ENCODE measurements at regions not wholly inside any gene's neighbourhood (a gene's known extent, or its start where the extent isn't known, plus 50 kb on each side); places are given as distances from the start of the nearest gene placed in this dataset.

- Histone ChIP-seq H3K27me3 (ENCODE audit: low read depth, low read length) (no peaks in the 10 kb centered on the region), H3K4me1 (ENCODE audit: low read length) (no peaks in the 10 kb centered on the region), H4K20me1 (ENCODE audit: insufficient read depth, low read length) (no peaks in the 10 kb centered on the region), H3K4me2 (ENCODE audit: low read length) (no peak overlapping the region), H3K9ac (ENCODE audit: low read length) (no peak overlapping the region), H3K27ac (ENCODE audit: low read length) (no peak overlapping the region), H3K79me2 (ENCODE audit: low read length) (no peaks in the 10 kb centered on the region), H3K9me3 (ENCODE audit: insufficient read depth, low read length) (no peaks in the 10 kb centered on the region), H3K4me3 (ENCODE audit: low read length) (no peak overlapping the region), H3K36me3 (replicated peaks; ENCODE audit: low read depth, low read length) (no peaks in the 10 kb centered on the region), H2AFZ (ENCODE audit: low read depth, low read length) (no peak overlapping the region)
- TF ChIP-seq EZH2phosphoT487 (IDR thresholded peaks at IDR 0.05; ENCODE audit: low read depth): no peak
Observed at GRCh38 chr7:84535580-84536270, 341.1 kb upstream of the SEMA3A start.

DNA sequence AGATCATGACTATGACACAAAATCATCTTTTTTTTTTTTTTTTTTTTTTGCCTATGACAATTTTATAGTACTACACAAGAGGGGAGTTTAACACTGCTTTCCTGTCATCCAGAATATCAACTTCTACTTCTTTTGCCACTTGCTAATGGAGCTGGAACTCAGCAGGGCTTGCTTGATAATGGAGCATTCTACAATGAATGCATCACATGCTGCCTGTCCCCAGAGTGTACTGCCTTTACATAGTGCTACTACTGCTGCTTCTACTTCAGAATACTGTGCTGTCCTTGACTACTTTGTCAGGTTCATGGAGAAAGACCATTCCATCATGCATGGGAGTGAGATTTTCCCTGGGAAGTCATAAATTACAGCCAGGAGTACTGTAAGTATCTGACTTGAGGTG, 338.6 kb upstream of the SEMA3A start:
- TF ChIP-seq, protein P1, sequence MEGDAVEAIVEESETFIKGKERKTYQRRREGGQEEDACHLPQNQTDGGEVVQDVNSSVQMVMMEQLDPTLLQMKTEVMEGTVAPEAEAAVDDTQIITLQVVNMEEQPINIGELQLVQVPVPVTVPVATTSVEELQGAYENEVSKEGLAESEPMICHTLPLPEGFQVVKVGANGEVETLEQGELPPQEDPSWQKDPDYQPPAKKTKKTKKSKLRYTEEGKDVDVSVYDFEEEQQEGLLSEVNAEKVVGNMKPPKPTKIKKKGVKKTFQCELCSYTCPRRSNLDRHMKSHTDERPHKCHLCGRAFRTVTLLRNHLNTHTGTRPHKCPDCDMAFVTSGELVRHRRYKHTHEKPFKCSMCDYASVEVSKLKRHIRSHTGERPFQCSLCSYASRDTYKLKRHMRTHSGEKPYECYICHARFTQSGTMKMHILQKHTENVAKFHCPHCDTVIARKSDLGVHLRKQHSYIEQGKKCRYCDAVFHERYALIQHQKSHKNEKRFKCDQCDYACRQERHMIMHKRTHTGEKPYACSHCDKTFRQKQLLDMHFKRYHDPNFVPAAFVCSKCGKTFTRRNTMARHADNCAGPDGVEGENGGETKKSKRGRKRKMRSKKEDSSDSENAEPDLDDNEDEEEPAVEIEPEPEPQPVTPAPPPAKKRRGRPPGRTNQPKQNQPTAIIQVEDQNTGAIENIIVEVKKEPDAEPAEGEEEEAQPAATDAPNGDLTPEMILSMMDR (IDR thresholded peaks at IDR 0.05; ENCODE audit: low read depth, low read length): no peak
- TF ChIP-seq EZH2phosphoT487 (IDR thresholded peaks at IDR 0.05; ENCODE audit: low read depth): no peak
- H3K9ac ChIP-seq (ENCODE audit: low read length): no peak overlapping the region
- H4K20me1 ChIP-seq (ENCODE audit: insufficient read depth, low read length): no peaks in the 10 kb centered on the region
- no peaks in the 10 kb centered on the region for H3K4me1 ChIP-seq (ENCODE audit: low read length)
- no peak overlapping the region for H3K4me2 ChIP-seq (ENCODE audit: low read length)
- no peaks in the 10 kb centered on the region for H3K27me3 ChIP-seq (ENCODE audit: low read depth, low read length)
- H3K27ac ChIP-seq (ENCODE audit: low read length): no peak overlapping the region
- H3K9me3 ChIP-seq (ENCODE audit: insufficient read depth, low read length): no peaks in the 10 kb centered on the region
- no peaks in the 10 kb centered on the region for H3K36me3 ChIP-seq (replicated peaks; ENCODE audit: low read depth, low read length)
- no peak overlapping the region for H2AFZ ChIP-seq (ENCODE audit: low read depth, low read length)
- no peaks in the 10 kb centered on the region for H3K79me2 ChIP-seq (ENCODE audit: low read length)
- H3K4me3 ChIP-seq (ENCODE audit: low read length): no peak overlapping the region

DNA sequence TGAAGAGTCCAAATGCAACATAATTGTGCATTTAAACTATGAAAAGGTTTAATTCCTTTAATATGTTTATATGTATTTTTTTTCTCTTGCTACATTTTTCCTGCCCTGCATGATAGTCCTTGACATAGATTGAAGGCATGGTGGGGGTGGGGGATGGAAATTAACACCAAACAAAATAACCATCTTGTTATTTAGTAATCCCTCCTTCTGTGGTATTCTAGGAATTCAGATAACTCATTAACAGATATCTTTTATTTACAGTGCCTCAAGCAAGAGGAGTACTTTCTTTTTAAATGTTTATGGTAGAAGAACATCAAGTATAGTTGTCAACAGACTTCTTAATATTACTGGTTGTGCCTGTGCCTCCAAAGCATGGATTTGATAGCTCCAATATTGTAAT, 337.6 kb upstream of the SEMA3A start:
- Histone ChIP-seq H3K36me3 (replicated peaks; ENCODE audit: low read depth, low read length) (no peaks in the 10 kb centered on the region), H3K9me3 (ENCODE audit: insufficient read depth, low read length) (no peaks in the 10 kb centered on the region), H4K20me1 (ENCODE audit: insufficient read depth, low read length) (no peaks in the 10 kb centered on the region), H3K4me3 (ENCODE audit: low read length) (no peak overlapping the region), H3K27me3 (ENCODE audit: low read depth, low read length) (no peaks in the 10 kb centered on the region), H3K27ac (ENCODE audit: low read length) (no peak overlapping the region), H3K79me2 (ENCODE audit: low read length) (no peaks in the 10 kb centered on the region), H3K4me2 (ENCODE audit: low read length) (no peak overlapping the region), H3K4me1 (ENCODE audit: low read length) (no peaks in the 10 kb centered on the region), H2AFZ (ENCODE audit: low read depth, low read length) (no peak overlapping the region), H3K9ac (ENCODE audit: low read length) (no peak overlapping the region)
- no peak for TF ChIP-seq EZH2phosphoT487 (IDR thresholded peaks at IDR 0.05; ENCODE audit: low read depth)
- TF ChIP-seq, protein P1 (IDR thresholded peaks at IDR 0.05; ENCODE audit: low read depth, low read length): no peak

GRCh38 chr7:84529480-84530205, 335.1 kb upstream of the SEMA3A start:
- Histone ChIP-seq H3K4me2 (ENCODE audit: low read length) (no peak overlapping the region), H2AFZ (ENCODE audit: low read depth, low read length) (no peak overlapping the region), H3K4me1 (ENCODE audit: low read length) (no peaks in the 10 kb centered on the region), H3K27ac (ENCODE audit: low read length) (no peak overlapping the region), H3K27me3 (ENCODE audit: low read depth, low read length) (no peaks in the 10 kb centered on the region), H3K4me3 (ENCODE audit: low read length) (no peak overlapping the region), H3K9me3 (ENCODE audit: insufficient read depth, low read length) (no peaks in the 10 kb centered on the region), H3K79me2 (ENCODE audit: low read length) (no peaks in the 10 kb centered on the region), H4K20me1 (ENCODE audit: insufficient read depth, low read length) (no peaks in the 10 kb centered on the region), H3K9ac (ENCODE audit: low read length) (no peak overlapping the region), H3K36me3 (replicated peaks; ENCODE audit: low read depth, low read length) (no peaks in the 10 kb centered on the region)
- TF ChIP-seq EZH2phosphoT487 (IDR thresholded peaks at IDR 0.05; ENCODE audit: low read depth): no peak
- TF ChIP-seq, protein P1 (IDR thresholded peaks at IDR 0.05; ENCODE audit: low read depth, low read length): no peak

All from OCI-LY3 (cell line).